A673 (cell line): ENCODE measurements at regions not wholly inside any gene's neighbourhood (a gene's known extent, or its start where the extent isn't known, plus 50 kb on each side); places are given as distances from the start of the nearest gene placed in this dataset.

Source experiments
- BruUV-seq: library from RNA; stranded (reverse); fragments of 400-500 nt; replicated peaks from 2 replicates; lab custom pipeline; 2021; lab: Mats Ljungman, UMichigan
- CTCF ChIA-PET: fragments of 300-600 bp; sonication (Branson Sonifier 250); formaldehyde crosslinking; loops from one replicate; lab custom pipeline; 2022; ENCODE audit warnings: antibody characterized with exemption; lab: Charles Lee
- POLR2A ChIA-PET: fragments of 300-600 bp; sonication (Branson Sonifier 250); formaldehyde crosslinking; loops from one replicate; lab custom pipeline; 2022; ENCODE audit warnings: antibody characterized with exemption; ENCODE audit not compliant: low non-redundant PET; lab: Charles Lee
- DNase-seq: peaks from one replicate; pipeline ENCODE4 v3.0.0-alpha.2; 2015; ENCODE audit warnings: low spot score
- H3K27ac ChIP-seq: fragments of 200-600 bp; sonication (generic); 2 replicates; pipeline ENCODE4 v1.5.1; 2016; ENCODE audit warnings: mixed run types, low read depth, mild to moderate bottlenecking, mixed read lengths, antibody characterized with exemption, low read length; ENCODE audit not compliant: poor library complexity, severe bottlenecking
- H3K27me3 ChIP-seq: fragments of 200-600 bp; sonication (generic); replicated peaks from 2 replicates; pipeline ENCODE4 v1.6.1; 2017; ENCODE audit warnings: mixed run types, low read depth, mild to moderate bottlenecking, mixed read lengths, antibody characterized with exemption, low read length; ENCODE audit not compliant: insufficient read depth, poor library complexity
- H3K36me3 ChIP-seq: fragments of 200-600 bp; sonication (generic); 2 replicates; pipeline ENCODE4 v1.6.1; 2016; ENCODE audit warnings: mixed run types, mild to moderate bottlenecking, mixed read lengths, antibody characterized with exemption, low read length; ENCODE audit not compliant: insufficient read depth, poor library complexity, severe bottlenecking
- H3K4me1 ChIP-seq: fragments of 200-600 bp; sonication (generic); 2 replicates; pipeline ENCODE4 v1.6.1; 2017; ENCODE audit warnings: mixed run types, mild to moderate bottlenecking, mixed read lengths, antibody characterized with exemption, low read length; ENCODE audit not compliant: insufficient read depth, poor library complexity, severe bottlenecking
- H3K4me3 ChIP-seq: fragments of 200-600 bp; sonication (generic); 2 replicates; pipeline ENCODE4 v1.5.1; 2016; ENCODE audit warnings: low read depth, mixed run types, mild to moderate bottlenecking, mixed read lengths, low read length; ENCODE audit not compliant: poor library complexity, severe bottlenecking
- H3K9me3 ChIP-seq: fragments of 200-600 bp; sonication (generic); 2 replicates; pipeline ENCODE4 v1.6.1; 2016; ENCODE audit warnings: mixed run types, low read depth, mild to moderate bottlenecking, mixed read lengths, antibody characterized with exemption, low read length; ENCODE audit not compliant: poor library complexity, severe bottlenecking
- EZH2 ChIP-seq: fragments of 200-600 bp; sonication (generic); IDR thresholded peaks from 2 replicates; pipeline ENCODE4 v1.6.1; 2017; ENCODE audit warnings: borderline replicate concordance, low read depth, mild to moderate bottlenecking, mixed read lengths, antibody characterized with exemption, low read length; ENCODE audit not compliant: poor library complexity, severe bottlenecking
- intact Hi-C: fragments of 100-400 bp; cut with micrococcal nuclease; formaldehyde crosslinking; loops from one replicate; pipeline ENCODE4 v1.10.0; 2022; ENCODE audit not compliant: unreplicated experiment
- TF ChIP-seq, protein P1 (sequence below): fragments of 300-800, 200-600 bp; sonication (generic); conservative IDR thresholded peaks from 2 replicates; pipeline ENCODE4 v1.5.1; 2017; ENCODE audit warnings: low read depth, mild to moderate bottlenecking, antibody characterized with exemption, low read length, moderate library complexity, mixed read lengths

- no peak overlapping the region for H3K4me3 ChIP-seq
- H3K4me1 ChIP-seq, result no peaks in the 10 kb centered on the region
- intact Hi-C loops, result loop anchor here (10.0 kb wide), 1 partner anchor 341 kb away; no protein-coding TSS in a partner anchor
- H3K36me3 ChIP-seq, result no peaks in the 10 kb centered on the region
- no peaks in the 10 kb centered on the region for H3K27me3 ChIP-seq
- no peak overlapping the region for H3K27ac ChIP-seq
- H3K9me3 ChIP-seq, result no peaks in the 10 kb centered on the region
- BruUV-seq, result no TSS peak
- no peak for TF ChIP-seq EZH2
- TF ChIP-seq, protein P1, sequence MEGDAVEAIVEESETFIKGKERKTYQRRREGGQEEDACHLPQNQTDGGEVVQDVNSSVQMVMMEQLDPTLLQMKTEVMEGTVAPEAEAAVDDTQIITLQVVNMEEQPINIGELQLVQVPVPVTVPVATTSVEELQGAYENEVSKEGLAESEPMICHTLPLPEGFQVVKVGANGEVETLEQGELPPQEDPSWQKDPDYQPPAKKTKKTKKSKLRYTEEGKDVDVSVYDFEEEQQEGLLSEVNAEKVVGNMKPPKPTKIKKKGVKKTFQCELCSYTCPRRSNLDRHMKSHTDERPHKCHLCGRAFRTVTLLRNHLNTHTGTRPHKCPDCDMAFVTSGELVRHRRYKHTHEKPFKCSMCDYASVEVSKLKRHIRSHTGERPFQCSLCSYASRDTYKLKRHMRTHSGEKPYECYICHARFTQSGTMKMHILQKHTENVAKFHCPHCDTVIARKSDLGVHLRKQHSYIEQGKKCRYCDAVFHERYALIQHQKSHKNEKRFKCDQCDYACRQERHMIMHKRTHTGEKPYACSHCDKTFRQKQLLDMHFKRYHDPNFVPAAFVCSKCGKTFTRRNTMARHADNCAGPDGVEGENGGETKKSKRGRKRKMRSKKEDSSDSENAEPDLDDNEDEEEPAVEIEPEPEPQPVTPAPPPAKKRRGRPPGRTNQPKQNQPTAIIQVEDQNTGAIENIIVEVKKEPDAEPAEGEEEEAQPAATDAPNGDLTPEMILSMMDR, result no peak
- ChIA-PET POLR2A (no interaction called here), CTCF (no interaction called here)
- no peak for DNase-seq
Observed at GRCh38 chrX:9316096-9316495, 148.8 kb upstream of the TBL1X start.

DNA sequence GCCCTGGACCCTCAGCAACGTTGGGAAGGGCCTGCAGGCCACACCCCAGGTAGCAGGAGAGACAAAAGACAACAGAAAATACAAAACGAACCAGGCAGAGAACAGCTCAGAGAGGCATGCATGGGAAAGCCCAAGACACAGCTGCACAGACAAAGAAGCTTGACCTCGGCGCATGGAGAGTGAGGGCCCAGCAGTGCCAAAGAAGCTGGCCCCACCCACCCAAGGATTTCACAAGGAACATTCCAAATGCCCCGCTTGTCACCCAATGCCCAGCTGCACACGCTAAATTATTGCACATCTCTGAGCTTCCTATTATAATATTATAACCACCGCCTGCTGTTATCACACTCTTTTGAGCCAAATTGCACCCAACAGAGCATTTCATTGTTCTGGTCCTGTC lies 147.7 kb upstream of the TBL1X start:
- H3K4me1 ChIP-seq, result no peaks in the 10 kb centered on the region
- intact Hi-C loops, result loop anchor here (10.0 kb wide), 1 partner anchor 342 kb away; no protein-coding TSS in a partner anchor
- BruUV-seq, result no TSS peak

GRCh38 chrX:9318213-9318612 lies 146.6 kb upstream of the TBL1X start:
- no peak for DNase-seq
- Histone ChIP-seq H3K4me1 (no peaks in the 10 kb centered on the region), H3K27ac (no peak overlapping the region), H3K36me3 (no peaks in the 10 kb centered on the region), H3K9me3 (no peaks in the 10 kb centered on the region), H3K27me3 (no peaks in the 10 kb centered on the region), H3K4me3 (no peak overlapping the region)
- CTCF ChIA-PET, result no interaction called here
- intact Hi-C loops, result loop anchor here (10.0 kb wide), 1 partner anchor 343 kb away; no protein-coding TSS in a partner anchor
- POLR2A ChIA-PET, result no interaction called here
- BruUV-seq, result no TSS peak
- TF ChIP-seq, protein P1, result no peak
- TF ChIP-seq EZH2, result no peak

More for the DNA sequence above, 147.7 kb upstream of the TBL1X start:
- ChIA-PET CTCF (no interaction called here), POLR2A (no interaction called here)
- Histone ChIP-seq H3K4me3 (no peak overlapping the region), H3K27me3 (no peaks in the 10 kb centered on the region), H3K9me3 (no peaks in the 10 kb centered on the region), H3K27ac (no peak overlapping the region), H3K36me3 (no peaks in the 10 kb centered on the region)
- TF ChIP-seq, protein P1, result no peak
- TF ChIP-seq EZH2, result no peak
- no peak for DNase-seq
